ENCODE measurements at regions not wholly inside any gene's neighbourhood (a gene's known extent, or its start where the extent isn't known, plus 50 kb on each side); places are given as distances from the start of the nearest gene placed in this dataset.

GRCh38 chr18:75777630-75778029 lies 350.1 kb upstream of the SMIM21 start:
- Mint-ChIP-seq H3K9me3 (ENCODE audit: unreplicated experiment) (no peaks in the 10 kb centered on the region), H3K4me1 (ENCODE audit: unreplicated experiment) (no peaks in the 10 kb centered on the region), H3K4me3 (ENCODE audit: unreplicated experiment) (no peak overlapping the region), H3K27me3 (ENCODE audit: unreplicated experiment) (peaks cover 3% of the 10 kb centered on the region), H3K36me3 (ENCODE audit: low read depth, unreplicated experiment) (no peaks in the 10 kb centered on the region), H3K27ac (ENCODE audit: unreplicated experiment) (no peak overlapping the region)
- no peak for DNase-seq (ENCODE audit: low spot score)
- TF ChIP-seq CTCF (IDR thresholded peaks at IDR 0.05; ENCODE audit: unreplicated experiment) = no peak

GRCh38 chr18:75775121-75775520 lies 347.6 kb upstream of the SMIM21 start:
- H3K4me1 Mint-ChIP-seq (ENCODE audit: unreplicated experiment) = no peaks in the 10 kb centered on the region
- no peaks in the 10 kb centered on the region for H3K9me3 Mint-ChIP-seq (ENCODE audit: unreplicated experiment)
- no peaks in the 10 kb centered on the region for H3K36me3 Mint-ChIP-seq (ENCODE audit: low read depth, unreplicated experiment)
- no peak overlapping the region for H3K27ac Mint-ChIP-seq (ENCODE audit: unreplicated experiment)
- H3K4me3 Mint-ChIP-seq (ENCODE audit: unreplicated experiment) = no peak overlapping the region
- peaks cover 3% of the 10 kb centered on the region for H3K27me3 Mint-ChIP-seq (ENCODE audit: unreplicated experiment)
- no peak for DNase-seq (ENCODE audit: low spot score)
- TF ChIP-seq CTCF (IDR thresholded peaks at IDR 0.05; ENCODE audit: unreplicated experiment) = no peak

DNA sequence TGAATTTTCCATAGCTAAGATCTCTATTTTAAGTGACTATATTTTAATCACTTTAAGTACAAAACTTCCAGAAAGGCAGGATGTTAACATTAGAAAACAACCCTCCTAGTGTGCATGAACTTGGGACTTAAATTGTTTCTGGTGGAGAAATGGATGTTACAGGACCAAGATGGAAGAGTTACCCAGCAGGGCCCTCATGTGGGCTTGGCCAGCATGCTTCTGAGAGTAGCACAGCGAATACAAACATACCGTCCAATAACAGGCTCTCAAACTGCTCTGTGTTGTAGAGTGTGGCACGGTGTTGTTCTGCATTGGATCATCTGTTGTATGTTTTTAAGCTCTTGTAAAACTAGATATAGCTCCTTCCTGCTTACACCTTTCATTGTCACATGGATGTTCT lies 346.1 kb upstream of the SMIM21 start:
- no peaks in the 10 kb centered on the region for H3K27me3 Mint-ChIP-seq (ENCODE audit: unreplicated experiment)
- no peak overlapping the region for H3K27ac Mint-ChIP-seq (ENCODE audit: unreplicated experiment)
- DNase-seq (ENCODE audit: low spot score) = no peak
- no peak overlapping the region for H3K4me3 Mint-ChIP-seq (ENCODE audit: unreplicated experiment)
- no peaks in the 10 kb centered on the region for H3K4me1 Mint-ChIP-seq (ENCODE audit: unreplicated experiment)
- no peaks in the 10 kb centered on the region for H3K36me3 Mint-ChIP-seq (ENCODE audit: low read depth, unreplicated experiment)
- no peak for TF ChIP-seq CTCF (IDR thresholded peaks at IDR 0.05; ENCODE audit: unreplicated experiment)
- no peaks in the 10 kb centered on the region for H3K9me3 Mint-ChIP-seq (ENCODE audit: unreplicated experiment)

DNA sequence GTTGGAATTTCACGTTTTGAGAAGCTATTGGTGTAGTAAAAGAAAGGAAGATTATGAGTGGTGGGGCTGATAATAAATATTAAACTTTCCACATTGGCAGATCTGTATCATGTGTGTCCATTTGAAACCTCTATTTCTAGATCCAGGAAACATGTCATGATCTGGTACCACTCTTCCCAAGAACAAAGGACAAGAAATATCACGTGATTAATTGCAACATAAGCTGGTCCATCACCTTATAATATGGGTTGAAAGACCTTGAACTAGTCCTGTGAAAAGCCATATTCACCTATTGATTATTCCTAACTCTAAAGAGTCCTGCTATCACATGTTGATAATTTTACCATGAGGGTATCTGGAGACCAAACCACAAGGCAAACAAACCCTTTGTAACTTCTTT lies 335.3 kb upstream of the SMIM21 start:
- Mint-ChIP-seq H3K9me3 (ENCODE audit: unreplicated experiment) (no peaks in the 10 kb centered on the region), H3K4me1 (ENCODE audit: unreplicated experiment) (no peaks in the 10 kb centered on the region), H3K27ac (ENCODE audit: unreplicated experiment) (no peak overlapping the region), H3K4me3 (ENCODE audit: unreplicated experiment) (no peak overlapping the region), H3K36me3 (ENCODE audit: low read depth, unreplicated experiment) (no peaks in the 10 kb centered on the region), H3K27me3 (ENCODE audit: unreplicated experiment) (no peaks in the 10 kb centered on the region)
- DNase-seq (ENCODE audit: low spot score) = no peak
- no peak for TF ChIP-seq CTCF (IDR thresholded peaks at IDR 0.05; ENCODE audit: unreplicated experiment)

- Mint-ChIP-seq H3K4me3 (ENCODE audit: unreplicated experiment) (no peak overlapping the region), H3K9me3 (ENCODE audit: unreplicated experiment) (no peaks in the 10 kb centered on the region), H3K36me3 (ENCODE audit: low read depth, unreplicated experiment) (no peaks in the 10 kb centered on the region), H3K4me1 (ENCODE audit: unreplicated experiment) (no peaks in the 10 kb centered on the region), H3K27me3 (ENCODE audit: unreplicated experiment) (no peaks in the 10 kb centered on the region), H3K27ac (ENCODE audit: unreplicated experiment) (no peak overlapping the region)
- DNase-seq (ENCODE audit: low spot score) = no peak
- no peak for TF ChIP-seq CTCF (IDR thresholded peaks at IDR 0.05; ENCODE audit: unreplicated experiment)
Observed at GRCh38 chr18:75760208-75760607, 332.7 kb upstream of the SMIM21 start.

Measured in endothelial cell (in vitro differentiated cells).